ENCODE measurements at regions not wholly inside any gene's neighbourhood (a gene's known extent, or its start where the extent isn't known, plus 50 kb on each side); places are given as distances from the start of the nearest gene placed in this dataset.

DNA sequence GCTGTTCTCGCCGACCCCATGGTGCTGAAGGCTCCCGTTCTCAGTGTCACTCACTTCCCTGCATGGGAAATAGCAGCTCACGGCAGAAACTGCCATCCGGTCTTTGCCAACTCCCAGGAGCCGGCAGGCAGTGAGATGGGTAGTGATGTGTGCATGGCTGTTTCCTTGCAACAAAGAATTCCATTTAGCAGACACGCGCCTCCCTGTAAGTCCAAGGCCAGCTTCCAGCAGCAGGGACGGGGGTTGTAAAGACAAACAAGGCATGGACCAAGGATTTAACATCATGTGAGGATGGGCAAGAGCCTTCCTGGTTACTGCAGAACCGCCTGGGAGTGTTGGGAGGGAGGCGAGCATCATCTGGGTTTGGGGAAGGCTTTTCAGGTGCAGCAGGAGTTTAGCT is 273.1 kb downstream of the GLRX3 start:
- TF ChIP-seq CTCF (IDR thresholded peaks at IDR 0.05; ENCODE audit: insufficient read depth, low read depth, low read length) = no peak
- DNase-seq (ENCODE audit: low read depth) = no peak
- H3K36me3 ChIP-seq (ENCODE audit: control insufficient read depth, insufficient read depth, low read length) = no peaks in the 10 kb centered on the region
- no peaks in the 10 kb centered on the region for H3K27me3 ChIP-seq (ENCODE audit: control insufficient read depth, insufficient read depth, low read length)
- POLR2A ChIA-PET = no interaction called here
- no peak overlapping the region for H3K4me3 ChIP-seq (ENCODE audit: low read depth, low read length)
- CTCF ChIA-PET = no interaction called here

DNA sequence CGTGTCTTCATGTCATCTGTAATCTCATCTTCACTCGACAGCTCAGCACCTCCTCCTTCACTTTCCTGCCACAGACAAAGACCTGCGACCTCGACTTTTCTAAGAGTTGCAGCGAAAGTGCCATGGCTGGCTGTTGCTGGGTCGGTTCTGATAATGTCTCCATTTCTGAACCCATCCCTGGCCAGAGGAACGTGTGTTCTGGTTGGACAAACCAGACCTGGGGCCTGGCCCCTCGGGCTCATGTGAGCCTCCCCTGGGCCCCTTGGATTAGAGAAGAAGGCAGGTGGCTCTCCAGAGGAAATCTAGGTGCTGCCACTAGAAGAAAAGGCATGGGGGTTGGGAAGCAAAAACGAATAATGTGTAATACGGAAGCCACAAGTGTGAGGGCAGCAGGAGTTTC is 273.7 kb downstream of the GLRX3 start:
- DNase-seq (ENCODE audit: low read depth) = no peak
- TF ChIP-seq CTCF (IDR thresholded peaks at IDR 0.05; ENCODE audit: insufficient read depth, low read depth, low read length) = no peak
- Histone ChIP-seq H3K27me3 (ENCODE audit: control insufficient read depth, insufficient read depth, low read length) (no peaks in the 10 kb centered on the region), H3K4me3 (ENCODE audit: low read depth, low read length) (no peak overlapping the region), H3K36me3 (ENCODE audit: control insufficient read depth, insufficient read depth, low read length) (no peaks in the 10 kb centered on the region)
- POLR2A ChIA-PET = no interaction called here
- CTCF ChIA-PET = no interaction called here

GRCh38 chr10:130411496-130412085 is 275.4 kb downstream of the GLRX3 start:
- CTCF ChIA-PET = no interaction called here
- no peak for TF ChIP-seq CTCF (IDR thresholded peaks at IDR 0.05; ENCODE audit: insufficient read depth, low read depth, low read length)
- DNase-seq (ENCODE audit: low read depth) = no peak
- Histone ChIP-seq H3K36me3 (ENCODE audit: control insufficient read depth, insufficient read depth, low read length) (no peaks in the 10 kb centered on the region), H3K4me3 (ENCODE audit: low read depth, low read length) (no peak overlapping the region), H3K27me3 (ENCODE audit: control insufficient read depth, insufficient read depth, low read length) (no peaks in the 10 kb centered on the region)
- POLR2A ChIA-PET = no interaction called here

GRCh38 chr10:130412317-130412716 is 276.1 kb downstream of the GLRX3 start:
- TF ChIP-seq CTCF (IDR thresholded peaks at IDR 0.05; ENCODE audit: insufficient read depth, low read depth, low read length) = no peak
- Histone ChIP-seq H3K4me3 (ENCODE audit: low read depth, low read length) (no peak overlapping the region), H3K36me3 (ENCODE audit: control insufficient read depth, insufficient read depth, low read length) (no peaks in the 10 kb centered on the region), H3K27me3 (ENCODE audit: control insufficient read depth, insufficient read depth, low read length) (no peaks in the 10 kb centered on the region)
- no peak for DNase-seq (ENCODE audit: low read depth)
- CTCF ChIA-PET = no interaction called here
- POLR2A ChIA-PET = no interaction called here

DNA sequence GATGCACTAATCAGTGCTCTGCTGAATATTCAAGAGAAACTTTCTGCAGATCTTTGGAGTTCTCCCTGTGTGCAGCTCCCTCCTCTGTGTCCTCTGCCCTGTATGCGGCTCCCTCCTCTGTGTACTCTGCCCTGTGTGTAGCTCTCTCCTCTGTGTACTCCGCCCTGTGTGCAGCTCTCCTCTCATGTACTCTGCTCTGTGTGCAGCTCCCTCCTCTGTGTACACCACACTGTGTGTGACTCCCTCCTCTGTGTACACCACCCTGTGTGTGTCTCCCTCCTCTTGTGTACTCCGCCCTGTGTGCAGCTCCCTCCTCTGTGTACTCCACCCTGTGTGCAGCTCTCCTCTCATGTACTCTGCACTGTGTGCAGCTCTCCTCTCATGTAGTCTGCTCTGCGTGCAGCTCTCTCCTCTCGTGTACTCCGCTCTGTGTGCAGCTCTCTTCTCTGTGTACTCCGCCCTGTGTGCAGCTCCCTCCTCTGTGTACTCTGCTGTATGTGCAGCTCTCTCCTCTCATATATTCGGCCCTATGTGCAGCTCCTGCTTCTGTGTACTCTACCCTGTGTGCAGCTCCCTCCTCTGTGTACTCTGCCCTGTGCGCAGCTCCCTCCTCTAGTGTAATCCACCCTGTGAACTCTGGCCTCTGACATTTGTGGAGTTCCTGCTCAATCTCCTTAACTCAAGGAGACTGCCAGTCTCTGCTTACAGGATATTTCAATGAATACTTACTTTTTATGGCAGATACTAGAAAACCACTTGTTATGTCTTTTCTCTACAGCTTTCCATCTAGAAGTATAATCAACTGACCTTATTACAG is 280.4 kb downstream of the GLRX3 start:
- Histone ChIP-seq H3K27me3 (ENCODE audit: control insufficient read depth, insufficient read depth, low read length) (no peaks in the 10 kb centered on the region), H3K36me3 (ENCODE audit: control insufficient read depth, insufficient read depth, low read length) (no peaks in the 10 kb centered on the region), H3K4me3 (ENCODE audit: low read depth, low read length) (no peak overlapping the region)
- POLR2A ChIA-PET = no interaction called here
- CTCF ChIA-PET = no interaction called here
- TF ChIP-seq CTCF (IDR thresholded peaks at IDR 0.05; ENCODE audit: insufficient read depth, low read depth, low read length) = no peak
- no peak for DNase-seq (ENCODE audit: low read depth)

Measured in BJ (cell line).